ENCODE measurements at regions not wholly inside any gene's neighbourhood (a gene's known extent, or its start where the extent isn't known, plus 50 kb on each side); places are given as distances from the start of the nearest gene placed in this dataset.

DNA sequence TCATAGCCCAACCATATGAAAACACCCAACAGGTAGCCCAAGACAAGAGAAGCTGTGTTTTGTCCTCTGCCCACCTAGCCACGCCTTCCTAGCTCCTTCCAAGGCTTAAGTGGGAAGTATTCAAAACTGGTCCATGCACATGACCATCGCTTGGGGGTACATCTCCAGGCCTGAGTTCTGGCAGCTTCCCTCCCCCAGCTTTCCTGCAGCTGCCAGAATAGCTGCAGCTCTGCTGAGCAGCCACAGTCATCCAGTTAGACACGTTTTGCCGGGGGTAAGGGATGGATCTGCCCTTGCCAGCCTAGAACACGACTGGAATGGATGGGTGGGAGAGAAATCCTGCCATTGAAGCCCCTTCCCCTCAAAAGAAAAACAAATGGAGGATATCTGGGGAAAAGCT lies 166.8 kb downstream of the NRP2 start:
- Histone ChIP-seq H3K4me1 (ENCODE audit: control insufficient read depth, insufficient read depth, low read length) (peaks cover 9% of the 10 kb centered on the region), H3K27me3 (ENCODE audit: control insufficient read depth, insufficient read depth, low read length) (no peaks in the 10 kb centered on the region), H3K27ac (ENCODE audit: low read depth, low read length) (no peak overlapping the region), H3K36me3 (ENCODE audit: control insufficient read depth, insufficient read depth, low read length) (no peaks in the 10 kb centered on the region), H3K4me3 (ENCODE audit: low read depth, low read length) (no peak overlapping the region), H3K9me3 (ENCODE audit: control insufficient read depth, insufficient read depth, low read length) (no peaks in the 10 kb centered on the region), H3K9ac (ENCODE audit: low read depth, low read length) (no peak overlapping the region)

DNA sequence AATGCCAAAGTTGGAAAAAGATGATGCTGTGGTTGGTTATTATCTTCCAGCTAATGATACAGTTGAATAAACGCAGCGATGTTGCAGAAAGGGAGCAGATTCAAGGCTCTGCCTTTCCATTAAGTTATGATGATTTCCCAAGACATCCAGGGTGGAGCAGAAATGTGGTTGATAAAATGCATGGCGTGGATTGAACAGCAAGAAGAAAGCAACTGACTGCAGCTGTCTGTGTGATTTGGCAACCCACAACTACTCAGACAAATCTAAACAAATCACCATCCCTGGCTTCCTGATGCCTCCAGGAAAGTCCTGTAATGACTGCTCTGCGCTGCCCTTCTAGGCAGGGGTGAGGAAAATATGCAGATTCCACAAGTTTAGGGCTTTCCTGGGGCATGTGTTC lies 166.3 kb downstream of the NRP2 start:
- no peaks in the 10 kb centered on the region for H3K9me3 ChIP-seq (ENCODE audit: control insufficient read depth, insufficient read depth, low read length)
- no peaks in the 10 kb centered on the region for H3K36me3 ChIP-seq (ENCODE audit: control insufficient read depth, insufficient read depth, low read length)
- H3K9ac ChIP-seq (ENCODE audit: low read depth, low read length), result no peak overlapping the region
- H3K27ac ChIP-seq (ENCODE audit: low read depth, low read length), result no peak overlapping the region
- H3K4me3 ChIP-seq (ENCODE audit: low read depth, low read length), result no peak overlapping the region
- no peaks in the 10 kb centered on the region for H3K27me3 ChIP-seq (ENCODE audit: control insufficient read depth, insufficient read depth, low read length)
- H3K4me1 ChIP-seq (ENCODE audit: control insufficient read depth, insufficient read depth, low read length), result peaks cover 9% of the 10 kb centered on the region
